ENCODE measurements at regions not wholly inside any gene's neighbourhood (a gene's known extent, or its start where the extent isn't known, plus 50 kb on each side); places are given as distances from the start of the nearest gene placed in this dataset.
A peak's percentile ranks its signal among the peaks of the same experiment; 100 is the strongest.

GRCh38 chr11:19578871-19579270 is 133.8 kb upstream of the NAV2 start:
- no TSS peak for BruUV-seq (replicated peaks)
- H3K4me1 ChIP-seq (ENCODE audit: insufficient read depth, low read length, poor library complexity, severe bottlenecking): no peaks in the 10 kb centered on the region
- POLR2A ChIA-PET (ENCODE audit: low non-redundant PET): no interaction called here
- H3K36me3 ChIP-seq (ENCODE audit: insufficient read depth, low read length, poor library complexity, severe bottlenecking): no peaks in the 10 kb centered on the region
- DNase-seq (ENCODE audit: low spot score): no peak
- CTCF ChIA-PET: no interaction called here
- no peak for TF ChIP-seq EZH2 (IDR thresholded peaks at IDR 0.05; ENCODE audit: borderline replicate concordance, low read depth, low read length, poor library complexity, severe bottlenecking)
- TF ChIP-seq, protein P1, sequence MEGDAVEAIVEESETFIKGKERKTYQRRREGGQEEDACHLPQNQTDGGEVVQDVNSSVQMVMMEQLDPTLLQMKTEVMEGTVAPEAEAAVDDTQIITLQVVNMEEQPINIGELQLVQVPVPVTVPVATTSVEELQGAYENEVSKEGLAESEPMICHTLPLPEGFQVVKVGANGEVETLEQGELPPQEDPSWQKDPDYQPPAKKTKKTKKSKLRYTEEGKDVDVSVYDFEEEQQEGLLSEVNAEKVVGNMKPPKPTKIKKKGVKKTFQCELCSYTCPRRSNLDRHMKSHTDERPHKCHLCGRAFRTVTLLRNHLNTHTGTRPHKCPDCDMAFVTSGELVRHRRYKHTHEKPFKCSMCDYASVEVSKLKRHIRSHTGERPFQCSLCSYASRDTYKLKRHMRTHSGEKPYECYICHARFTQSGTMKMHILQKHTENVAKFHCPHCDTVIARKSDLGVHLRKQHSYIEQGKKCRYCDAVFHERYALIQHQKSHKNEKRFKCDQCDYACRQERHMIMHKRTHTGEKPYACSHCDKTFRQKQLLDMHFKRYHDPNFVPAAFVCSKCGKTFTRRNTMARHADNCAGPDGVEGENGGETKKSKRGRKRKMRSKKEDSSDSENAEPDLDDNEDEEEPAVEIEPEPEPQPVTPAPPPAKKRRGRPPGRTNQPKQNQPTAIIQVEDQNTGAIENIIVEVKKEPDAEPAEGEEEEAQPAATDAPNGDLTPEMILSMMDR (conservative IDR thresholded peaks at IDR 0.05; ENCODE audit: low read depth, low read length): no peak
- intact Hi-C loops (cut with micrococcal nuclease; ENCODE audit: unreplicated experiment): no loop called here
- no peak overlapping the region for H3K4me3 ChIP-seq (ENCODE audit: low read depth, low read length, poor library complexity, severe bottlenecking)
- H3K27me3 ChIP-seq (replicated peaks; ENCODE audit: insufficient read depth, low read depth, low read length, poor library complexity): no peaks in the 10 kb centered on the region
- no peaks in the 10 kb centered on the region for H3K9me3 ChIP-seq (ENCODE audit: low read depth, low read length, poor library complexity, severe bottlenecking)
- H3K27ac ChIP-seq (ENCODE audit: low read depth, low read length, poor library complexity, severe bottlenecking): no peak overlapping the region

DNA sequence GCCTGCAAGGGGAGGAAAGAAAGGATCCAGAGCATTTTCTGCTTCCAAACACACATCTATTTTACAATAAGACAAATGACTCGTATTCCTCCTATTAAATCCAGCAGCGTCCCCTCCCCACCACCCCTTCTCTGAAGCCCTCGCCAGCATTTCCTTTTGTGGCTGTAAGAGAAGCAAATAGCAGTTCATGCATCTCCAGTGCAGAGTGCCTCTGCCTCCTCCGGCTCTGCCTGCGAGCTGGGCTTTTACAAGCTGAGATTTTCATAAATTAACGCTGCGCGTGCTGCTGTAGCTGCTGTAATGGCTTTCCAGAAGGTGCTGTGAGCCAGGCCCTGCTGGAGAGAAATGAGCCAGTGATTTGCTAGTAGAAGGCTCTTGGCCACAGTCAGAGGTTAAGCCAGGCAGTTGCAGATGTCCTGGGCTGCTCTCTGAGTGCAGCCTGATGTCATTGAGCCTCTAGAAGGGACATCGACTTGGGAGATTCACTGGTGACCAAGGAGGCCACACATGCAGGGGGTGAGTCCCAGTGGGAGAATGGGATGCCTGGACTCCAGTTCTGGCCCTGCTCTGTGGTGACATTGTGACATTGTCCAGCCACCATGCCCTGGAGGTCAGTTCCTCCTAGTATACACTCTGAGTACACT is 134.5 kb upstream of the NAV2 start:
- Histone ChIP-seq H3K4me1 (ENCODE audit: insufficient read depth, low read length, poor library complexity, severe bottlenecking) (no peaks in the 10 kb centered on the region), H3K9me3 (ENCODE audit: low read depth, low read length, poor library complexity, severe bottlenecking) (no peaks in the 10 kb centered on the region), H3K36me3 (ENCODE audit: insufficient read depth, low read length, poor library complexity, severe bottlenecking) (no peaks in the 10 kb centered on the region), H3K27ac (ENCODE audit: low read depth, low read length, poor library complexity, severe bottlenecking) (no peak overlapping the region), H3K27me3 (replicated peaks; ENCODE audit: insufficient read depth, low read depth, low read length, poor library complexity) (no peaks in the 10 kb centered on the region), H3K4me3 (ENCODE audit: low read depth, low read length, poor library complexity, severe bottlenecking) (no peak overlapping the region)
- TF ChIP-seq, protein P1 (conservative IDR thresholded peaks at IDR 0.05; ENCODE audit: low read depth, low read length): no peak
- no peak for TF ChIP-seq EZH2 (IDR thresholded peaks at IDR 0.05; ENCODE audit: borderline replicate concordance, low read depth, low read length, poor library complexity, severe bottlenecking)
- DNase-seq (ENCODE audit: low spot score): peak; percentile 3
- ChIA-PET POLR2A (ENCODE audit: low non-redundant PET) (no interaction called here), CTCF (no interaction called here)
- intact Hi-C loops (cut with micrococcal nuclease; ENCODE audit: unreplicated experiment): no loop called here
- BruUV-seq (replicated peaks): no TSS peak

- TF ChIP-seq, protein P1 (conservative IDR thresholded peaks at IDR 0.05; ENCODE audit: low read depth, low read length): no peak
- TF ChIP-seq EZH2 (IDR thresholded peaks at IDR 0.05; ENCODE audit: borderline replicate concordance, low read depth, low read length, poor library complexity, severe bottlenecking): no peak
Measured at GRCh38 chr11:19577391-19577975, 135.2 kb upstream of the NAV2 start.

More at GRCh38 chr11:19577391-19577975, 135.2 kb upstream of the NAV2 start:
- no peak overlapping the region for H3K27ac ChIP-seq (ENCODE audit: low read depth, low read length, poor library complexity, severe bottlenecking)
- intact Hi-C loops (cut with micrococcal nuclease; ENCODE audit: unreplicated experiment): no loop called here
- H3K4me3 ChIP-seq (ENCODE audit: low read depth, low read length, poor library complexity, severe bottlenecking): no peak overlapping the region
- H3K36me3 ChIP-seq (ENCODE audit: insufficient read depth, low read length, poor library complexity, severe bottlenecking): no peaks in the 10 kb centered on the region
- no peaks in the 10 kb centered on the region for H3K27me3 ChIP-seq (replicated peaks; ENCODE audit: insufficient read depth, low read depth, low read length, poor library complexity)
- no peaks in the 10 kb centered on the region for H3K4me1 ChIP-seq (ENCODE audit: insufficient read depth, low read length, poor library complexity, severe bottlenecking)
- no peaks in the 10 kb centered on the region for H3K9me3 ChIP-seq (ENCODE audit: low read depth, low read length, poor library complexity, severe bottlenecking)
- no TSS peak for BruUV-seq (replicated peaks)
- no peak for DNase-seq (ENCODE audit: low spot score)
- ChIA-PET POLR2A (ENCODE audit: low non-redundant PET) (no interaction called here), CTCF (no interaction called here)

All from A673 (cell line).